ENCODE measurements at regions not wholly inside any gene's neighbourhood (a gene's known extent, or its start where the extent isn't known, plus 50 kb on each side); places are given as distances from the start of the nearest gene placed in this dataset.

DNA sequence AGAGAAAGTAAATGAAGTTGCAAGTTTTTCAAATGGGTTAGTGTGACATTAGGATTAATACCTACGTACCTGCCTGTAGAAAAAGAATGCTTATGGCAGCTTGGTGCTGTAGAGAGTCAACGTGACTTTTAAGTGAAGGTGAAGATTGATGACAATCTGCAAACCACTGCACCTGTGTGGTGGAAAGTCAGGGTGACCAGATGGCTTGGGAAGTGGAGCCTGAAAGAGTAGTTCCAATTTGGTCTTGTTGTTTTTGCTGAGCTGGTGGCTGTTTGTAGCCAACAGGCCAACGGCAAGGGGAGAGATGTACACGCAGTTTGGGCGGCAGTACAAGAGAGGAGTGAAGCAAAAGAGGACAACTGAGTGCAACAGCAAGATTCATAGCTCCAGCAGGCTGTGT is 78.1 kb upstream of the JAK1 start:
- TF ChIP-seq CTCF (IDR thresholded peaks at IDR 0.05; ENCODE audit: borderline replicate concordance, extremely low read depth, low read length, poor library complexity, severe bottlenecking) (no peak), EZH2 (IDR thresholded peaks at IDR 0.05; ENCODE audit: borderline replicate concordance, low read depth, low read length, severe bottlenecking) (no peak)
